IMR-90 (cell line): ENCODE measurements at regions not wholly inside any gene's neighbourhood (a gene's known extent, or its start where the extent isn't known, plus 50 kb on each side); places are given as distances from the start of the nearest gene placed in this dataset.

Experiments
- BHLHE40 ChIP-seq: fragments of 150-350 bp; IDR thresholded peaks from 2 replicates; pipeline ENCODE4 v1.6.1; 2016; ENCODE audit warnings: mild to moderate bottlenecking, low read depth, low read length
- CTCF ChIP-seq: conservative IDR thresholded peaks from 2 replicates; pipeline ENCODE4 v1.5.1; 2012; ENCODE audit warnings: mild to moderate bottlenecking, low read depth, low read length, improper control_type of control experiment
- SMC3 ChIP-seq: fragments of 150-350 bp; IDR thresholded peaks from 2 replicates; pipeline ENCODE4 v1.6.1; 2016; ENCODE audit warnings: low read depth, mild to moderate bottlenecking, antibody characterized with exemption, low read length, moderate library complexity

GRCh38 chr2:217277646-217278398 lies 418.0 kb upstream of the TNP1 start (continued):
- no peak for TF ChIP-seq CTCF
- 0 out of 2 replicates have a peak, but pooled peaks have one; percentile 8 for TF ChIP-seq SMC3
- TF ChIP-seq BHLHE40, result peak; percentile 59; the same call in 1 of the 2 replicates
